GM12865 (cell line): ENCODE measurements at regions not wholly inside any gene's neighbourhood (a gene's known extent, or its start where the extent isn't known, plus 50 kb on each side); places are given as distances from the start of the nearest gene placed in this dataset.

Source experiments
- DNase-seq: peaks from one replicate; pipeline ENCODE4 v3.0.0; 2010; ENCODE audit warnings: low read depth
- H3K4me3 ChIP-seq: 2 replicates; pipeline ENCODE4 v1.5.1; 2011; ENCODE audit warnings: mild to moderate bottlenecking, low read depth, low read length, control low read depth
- TF ChIP-seq, protein P1 (sequence below): IDR thresholded peaks from 2 replicates; pipeline ENCODE4 v1.5.1; 2011; ENCODE audit warnings: low read length, control low read depth, low read depth, inconsistent platforms; ENCODE audit not compliant: insufficient read depth; ENCODE audit errors: missing control alignments

- DNase-seq, result no peak
- TF ChIP-seq, protein P1, sequence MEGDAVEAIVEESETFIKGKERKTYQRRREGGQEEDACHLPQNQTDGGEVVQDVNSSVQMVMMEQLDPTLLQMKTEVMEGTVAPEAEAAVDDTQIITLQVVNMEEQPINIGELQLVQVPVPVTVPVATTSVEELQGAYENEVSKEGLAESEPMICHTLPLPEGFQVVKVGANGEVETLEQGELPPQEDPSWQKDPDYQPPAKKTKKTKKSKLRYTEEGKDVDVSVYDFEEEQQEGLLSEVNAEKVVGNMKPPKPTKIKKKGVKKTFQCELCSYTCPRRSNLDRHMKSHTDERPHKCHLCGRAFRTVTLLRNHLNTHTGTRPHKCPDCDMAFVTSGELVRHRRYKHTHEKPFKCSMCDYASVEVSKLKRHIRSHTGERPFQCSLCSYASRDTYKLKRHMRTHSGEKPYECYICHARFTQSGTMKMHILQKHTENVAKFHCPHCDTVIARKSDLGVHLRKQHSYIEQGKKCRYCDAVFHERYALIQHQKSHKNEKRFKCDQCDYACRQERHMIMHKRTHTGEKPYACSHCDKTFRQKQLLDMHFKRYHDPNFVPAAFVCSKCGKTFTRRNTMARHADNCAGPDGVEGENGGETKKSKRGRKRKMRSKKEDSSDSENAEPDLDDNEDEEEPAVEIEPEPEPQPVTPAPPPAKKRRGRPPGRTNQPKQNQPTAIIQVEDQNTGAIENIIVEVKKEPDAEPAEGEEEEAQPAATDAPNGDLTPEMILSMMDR, result no peak
- H3K4me3 ChIP-seq, result no peak overlapping the region
Observed at GRCh38 chr6:170128811-170129681, 161.8 kb downstream of the DLL1 start.

- DNase-seq, result no peak
- TF ChIP-seq, protein P1, result no peak
- no peak overlapping the region for H3K4me3 ChIP-seq
Observed at GRCh38 chr6:170128346-170128745, 162.5 kb downstream of the DLL1 start.

DNA sequence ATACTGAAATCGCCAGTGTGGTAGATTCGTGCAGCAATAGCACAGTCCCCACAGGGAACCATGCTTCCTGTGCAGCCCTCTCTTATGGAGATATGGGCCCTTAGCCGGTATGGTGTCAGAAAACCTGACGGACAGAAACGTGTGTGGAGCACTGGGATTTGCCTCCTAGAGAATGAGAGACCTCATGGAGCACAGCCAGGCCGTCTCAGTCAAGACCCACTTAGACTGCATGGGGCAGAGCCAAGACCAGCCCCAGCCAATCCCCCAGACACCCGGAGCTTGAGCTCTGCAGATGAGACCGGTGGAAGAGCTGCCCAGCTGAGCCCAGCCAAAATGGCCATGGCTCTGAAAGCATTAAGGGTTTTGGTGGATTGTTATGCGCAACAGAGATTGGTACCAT lies 163.7 kb downstream of the DLL1 start:
- DNase-seq, result no peak
- H3K4me3 ChIP-seq, result no peak overlapping the region
- TF ChIP-seq, protein P1, result no peak

GRCh38 chr6:170125456-170126300 lies 165.2 kb downstream of the DLL1 start:
- no peak for DNase-seq
- H3K4me3 ChIP-seq, result no peak overlapping the region
- TF ChIP-seq, protein P1, result no peak

DNA sequence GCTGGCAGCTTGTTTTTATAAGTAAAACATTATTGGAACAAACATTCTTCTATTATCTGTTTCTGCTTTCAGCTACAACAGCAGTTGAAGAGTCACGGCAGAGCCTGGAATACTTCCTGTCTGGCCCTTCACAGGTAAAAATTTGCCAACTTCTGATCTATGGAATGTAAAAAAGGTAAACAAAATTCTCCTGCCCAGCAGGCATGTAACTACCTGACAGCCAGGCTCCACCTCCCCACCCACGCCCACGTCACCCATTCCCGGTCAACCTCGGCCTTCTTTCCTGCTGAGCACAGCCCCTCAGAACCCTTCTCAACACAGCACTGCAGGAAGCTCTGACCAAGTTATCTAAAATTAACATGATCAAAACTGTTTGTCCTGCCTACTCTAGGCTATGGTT lies 166.0 kb downstream of the DLL1 start:
- TF ChIP-seq, protein P1, result no peak
- DNase-seq, result no peak
- no peak overlapping the region for H3K4me3 ChIP-seq

GRCh38 chr6:170124150-170124549 lies 166.7 kb downstream of the DLL1 start:
- TF ChIP-seq, protein P1, result no peak
- no peak overlapping the region for H3K4me3 ChIP-seq
- no peak for DNase-seq
